ENCODE measurements at regions not wholly inside any gene's neighbourhood (a gene's known extent, or its start where the extent isn't known, plus 50 kb on each side); places are given as distances from the start of the nearest gene placed in this dataset.

DNA sequence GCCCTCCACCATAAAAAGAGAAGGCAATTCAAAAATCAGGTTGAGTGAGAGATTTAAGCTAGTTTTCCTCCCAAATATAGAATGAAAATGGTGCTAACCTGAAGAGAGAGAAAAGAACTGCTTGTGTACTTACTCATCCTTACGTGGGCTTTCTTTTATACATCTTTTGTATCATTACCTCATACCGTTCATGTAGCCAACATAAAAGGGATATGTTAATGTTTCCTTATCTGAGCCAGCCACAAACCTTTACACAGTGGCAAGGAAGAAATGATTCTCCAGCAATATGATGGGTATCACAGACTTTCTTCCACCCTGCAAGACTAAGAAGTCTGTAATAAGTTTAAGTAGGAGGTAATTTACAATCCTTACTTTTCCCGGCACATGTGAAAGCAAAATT is 600.8 kb upstream of the ZNF385D start:
- H3K9me3 Mint-ChIP-seq, result no peaks in the 10 kb centered on the region
- Histone ChIP-seq H3K79me1 (ENCODE audit: insufficient read depth, low read depth, low read length, poor library complexity, severe bottlenecking) (no peaks in the 10 kb centered on the region), H3K4me1 (ENCODE audit: insufficient read depth, low read length) (no peaks in the 10 kb centered on the region), H3K23me2 (ENCODE audit: insufficient read length, low read depth, low read length, poor library complexity, severe bottlenecking) (no peaks in the 10 kb centered on the region), H3K9me3 (ENCODE audit: control insufficient read depth, low read depth, low read length) (no peaks in the 10 kb centered on the region), H2BK15ac (ENCODE audit: low read depth, low read length) (no peak overlapping the region), H4K8ac (replicated peaks; ENCODE audit: insufficient read length, low read depth, low read length) (no peak overlapping the region), H2AK5ac (ENCODE audit: insufficient read length, low read length) (no peak overlapping the region), H2AFZ (ENCODE audit: low read length) (no peak overlapping the region), H2BK5ac (ENCODE audit: insufficient read length, low read length) (no peak overlapping the region), H3K79me2 (ENCODE audit: insufficient read depth, low read length) (no peaks in the 10 kb centered on the region), H2BK120ac (ENCODE audit: low read depth, low read length, poor library complexity, severe bottlenecking) (no peak overlapping the region), H2BK12ac (ENCODE audit: insufficient read length, low read depth, low read length) (no peak overlapping the region), H2BK20ac (ENCODE audit: low read depth, low read length, poor library complexity, severe bottlenecking) (no peak overlapping the region), H3K4ac (ENCODE audit: low read depth, low read length) (no peak overlapping the region), H3K9ac (ENCODE audit: extremely low read depth, insufficient read length, low read length) (no peak overlapping the region), H3K4me2 (ENCODE audit: insufficient read depth, insufficient read length, low read length) (no peak overlapping the region), H3K56ac (ENCODE audit: insufficient read length, low read depth, low read length) (no peak overlapping the region), H3T11ph (ENCODE audit: low read length) (no peak overlapping the region), H3K27ac (ENCODE audit: insufficient read length, low read depth, low read length) (no peak overlapping the region), H4K91ac (ENCODE audit: insufficient read length, low read depth, low read length) (no peak overlapping the region), H3K18ac (ENCODE audit: insufficient read length, low read depth, low read length) (no peak overlapping the region), H3K23ac (ENCODE audit: insufficient read length, low read depth, low read length) (no peak overlapping the region), H4K5ac (ENCODE audit: insufficient read length, low read depth, low read length) (no peak overlapping the region), H3K27me3 (ENCODE audit: insufficient read depth, low read length) (no peaks in the 10 kb centered on the region), H3K14ac (ENCODE audit: insufficient read depth, low read length) (no peak overlapping the region), H4K20me1 (ENCODE audit: control insufficient read depth, insufficient read depth, insufficient read length) (no peaks in the 10 kb centered on the region)
- no peak overlapping the region for H3K27ac Mint-ChIP-seq
- H3K36me3 Mint-ChIP-seq (ENCODE audit: insufficient read depth in 1 of 3, low read depth in 3 of 3), result no peaks in the 10 kb centered on the region
- DNase-seq, result no peak
- H3K4me3 Mint-ChIP-seq, result no peak overlapping the region
- TF ChIP-seq, protein P1, sequence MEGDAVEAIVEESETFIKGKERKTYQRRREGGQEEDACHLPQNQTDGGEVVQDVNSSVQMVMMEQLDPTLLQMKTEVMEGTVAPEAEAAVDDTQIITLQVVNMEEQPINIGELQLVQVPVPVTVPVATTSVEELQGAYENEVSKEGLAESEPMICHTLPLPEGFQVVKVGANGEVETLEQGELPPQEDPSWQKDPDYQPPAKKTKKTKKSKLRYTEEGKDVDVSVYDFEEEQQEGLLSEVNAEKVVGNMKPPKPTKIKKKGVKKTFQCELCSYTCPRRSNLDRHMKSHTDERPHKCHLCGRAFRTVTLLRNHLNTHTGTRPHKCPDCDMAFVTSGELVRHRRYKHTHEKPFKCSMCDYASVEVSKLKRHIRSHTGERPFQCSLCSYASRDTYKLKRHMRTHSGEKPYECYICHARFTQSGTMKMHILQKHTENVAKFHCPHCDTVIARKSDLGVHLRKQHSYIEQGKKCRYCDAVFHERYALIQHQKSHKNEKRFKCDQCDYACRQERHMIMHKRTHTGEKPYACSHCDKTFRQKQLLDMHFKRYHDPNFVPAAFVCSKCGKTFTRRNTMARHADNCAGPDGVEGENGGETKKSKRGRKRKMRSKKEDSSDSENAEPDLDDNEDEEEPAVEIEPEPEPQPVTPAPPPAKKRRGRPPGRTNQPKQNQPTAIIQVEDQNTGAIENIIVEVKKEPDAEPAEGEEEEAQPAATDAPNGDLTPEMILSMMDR (conservative IDR thresholded peaks at IDR 0.05), result no peak
- H3K27me3 Mint-ChIP-seq (ENCODE audit: low read depth), result no peaks in the 10 kb centered on the region; the same call in 1 of the 2 replicates
- WGBS (ENCODE audit: extremely low coverage, insufficient read length, low lambda C conversion rate), result no CpG with 5 or more reads among the region's 3 CpGs
- no peaks in the 10 kb centered on the region for H3K4me1 Mint-ChIP-seq
